NCI-H748 treated with DMSO at 0.1 percent for 48 hours (cell line): ENCODE measurements at regions not wholly inside any gene's neighbourhood (a gene's known extent, or its start where the extent isn't known, plus 50 kb on each side); places are given as distances from the start of the nearest gene placed in this dataset.
"Not testable (repeated sequence)": the region's sequence is repeated elsewhere in the genome, so short reads cannot be mapped to it uniquely, and the experiment has no call there.

Source experiments
- DNase-seq: peaks from one replicate; lab custom pipeline; 2025; lab: John Stamatoyannopoulos, UW

- DNase-seq = no peak
Observed at GRCh38 chr2:43146083-43146482, 80.3 kb downstream of the ZFP36L2 start.

- no peak for DNase-seq
Observed at GRCh38 chr2:43144263-43144662, 82.1 kb downstream of the ZFP36L2 start.

GRCh38 chr2:43143756-43144155 lies 82.7 kb downstream of the ZFP36L2 start:
- DNase-seq = no peak

DNA sequence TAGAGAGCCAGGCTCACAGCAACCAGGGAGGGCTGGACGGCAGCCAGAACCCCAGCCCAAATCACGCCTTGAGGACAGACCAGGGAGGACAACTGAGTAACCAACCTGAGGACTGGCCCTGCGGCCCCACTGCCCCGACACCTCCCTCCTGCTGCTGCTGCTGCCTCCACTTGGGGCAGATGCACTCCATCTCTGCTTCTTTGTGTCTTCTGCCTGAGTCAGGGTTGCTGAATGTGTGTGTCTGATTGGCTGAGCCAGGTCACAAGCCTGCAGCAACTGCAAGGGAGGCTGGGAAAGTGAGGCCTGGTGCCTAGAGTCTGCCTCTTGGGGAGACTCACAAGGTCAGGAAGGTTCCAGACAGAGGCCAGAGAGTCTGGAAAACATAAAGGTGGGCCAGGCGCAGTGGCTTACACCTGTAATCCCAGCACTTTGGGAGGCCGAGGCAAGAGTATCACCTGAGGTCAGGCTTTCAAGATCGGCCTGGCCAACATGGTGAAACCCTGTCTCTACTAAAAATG lies 83.4 kb downstream of the ZFP36L2 start:
- DNase-seq = no peak

GRCh38 chr2:43141636-43142151 lies 84.7 kb downstream of the ZFP36L2 start:
- DNase-seq = not testable (repeated sequence)

GRCh38 chr2:43139996-43140621 lies 86.3 kb downstream of the ZFP36L2 start:
- no peak for DNase-seq

- no peak for DNase-seq
Observed at GRCh38 chr2:43139501-43139900, 86.9 kb downstream of the ZFP36L2 start.

GRCh38 chr2:43138441-43138840 lies 88.0 kb downstream of the ZFP36L2 start:
- DNase-seq = no peak

GRCh38 chr2:43136876-43137275 lies 89.5 kb downstream of the ZFP36L2 start:
- no peak for DNase-seq

GRCh38 chr2:43136011-43136799 lies 90.2 kb downstream of the ZFP36L2 start:
- no peak for DNase-seq

- DNase-seq = no peak
Observed at GRCh38 chr2:43135583-43135982, 90.8 kb downstream of the ZFP36L2 start.

DNA sequence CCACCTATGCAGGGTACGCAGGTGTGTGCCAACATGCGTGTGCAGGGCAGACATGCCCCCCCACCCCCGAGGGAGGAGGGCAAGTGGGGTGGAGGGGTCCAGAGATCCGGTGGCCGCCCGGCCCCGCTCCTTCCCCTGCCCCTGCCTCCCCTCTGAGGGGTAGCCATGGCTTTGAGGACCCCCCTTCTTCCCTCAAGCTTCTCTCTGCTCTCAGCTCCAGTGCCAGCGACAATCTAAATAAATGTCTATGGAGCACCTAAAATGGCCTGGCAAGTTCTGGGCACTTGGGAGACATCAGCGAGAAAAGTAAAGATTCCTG lies 91.9 kb downstream of the ZFP36L2 start:
- DNase-seq = no peak

DNA sequence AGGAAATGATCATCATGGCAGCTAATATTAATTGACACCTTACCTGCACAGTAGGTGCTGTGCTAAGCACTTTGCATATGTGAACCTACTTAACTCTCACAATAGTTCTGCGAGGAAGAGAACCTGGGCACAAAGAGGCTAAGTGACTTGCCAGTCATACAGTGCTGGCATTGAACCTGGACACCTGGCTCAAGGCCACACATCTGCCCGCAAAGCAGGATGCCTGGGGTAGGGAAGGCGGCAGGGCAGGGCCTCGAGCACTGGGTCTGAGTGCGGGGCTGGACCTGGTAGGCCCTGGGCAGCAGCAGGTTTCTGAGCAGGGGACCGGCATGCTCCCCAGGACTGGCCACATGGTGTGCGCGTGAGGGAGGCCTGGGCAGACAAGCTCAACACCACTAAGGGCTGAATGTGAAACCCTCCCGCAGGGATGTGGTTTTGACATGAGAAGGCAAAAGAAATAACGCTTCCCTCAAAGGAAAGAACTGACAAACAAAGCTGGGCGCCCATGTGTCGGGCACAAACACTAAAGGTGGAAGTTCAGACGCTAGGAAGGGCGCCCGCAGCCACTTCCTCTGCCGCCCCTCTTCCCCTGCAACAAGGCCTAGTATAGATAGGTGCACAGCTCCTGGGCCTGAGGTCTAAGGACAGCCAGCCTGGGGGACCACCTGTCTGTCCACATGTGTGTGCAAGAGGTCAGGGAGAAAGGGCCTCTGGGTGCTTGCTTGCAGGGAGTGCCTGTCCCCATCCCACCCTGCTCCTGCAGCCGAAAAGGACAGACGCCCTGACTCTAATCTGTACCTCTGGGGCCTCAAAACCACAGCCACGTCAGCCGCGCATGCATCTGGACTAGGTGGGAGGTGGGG lies 92.5 kb downstream of the ZFP36L2 start:
- no peak for DNase-seq

- DNase-seq = no peak
Observed at GRCh38 chr2:43133336-43133707, 93.1 kb downstream of the ZFP36L2 start.

DNA sequence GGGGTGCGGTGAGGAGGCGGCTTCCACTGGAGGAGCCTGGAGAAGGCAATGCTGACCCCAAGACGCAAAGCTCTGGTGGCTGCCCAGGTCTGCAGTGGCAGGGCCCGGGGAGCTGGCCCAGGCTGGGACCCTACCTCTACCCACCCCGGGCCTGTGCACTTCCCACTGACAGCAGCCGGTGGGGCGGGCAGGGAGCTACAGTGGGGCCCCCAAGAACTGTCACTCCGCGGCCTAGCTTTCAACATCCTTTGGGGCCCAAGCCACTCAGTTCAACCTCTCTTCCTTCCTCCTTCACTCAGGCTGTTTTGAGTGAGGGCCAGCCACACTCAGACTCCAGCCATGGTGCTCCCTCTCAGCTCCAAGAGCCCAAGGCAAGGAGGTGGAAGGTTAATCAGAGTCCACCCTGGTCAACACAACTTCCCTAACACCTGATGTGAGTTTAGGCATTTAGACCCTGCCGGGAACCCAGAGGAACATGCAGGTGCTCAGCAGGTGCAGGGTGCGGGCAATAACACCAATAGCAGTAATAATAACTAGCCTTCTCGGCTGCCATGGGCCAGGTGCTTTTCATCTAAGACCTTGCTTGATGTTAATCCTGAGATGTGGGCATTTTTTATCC lies 93.6 kb downstream of the ZFP36L2 start:
- no peak for DNase-seq

DNA sequence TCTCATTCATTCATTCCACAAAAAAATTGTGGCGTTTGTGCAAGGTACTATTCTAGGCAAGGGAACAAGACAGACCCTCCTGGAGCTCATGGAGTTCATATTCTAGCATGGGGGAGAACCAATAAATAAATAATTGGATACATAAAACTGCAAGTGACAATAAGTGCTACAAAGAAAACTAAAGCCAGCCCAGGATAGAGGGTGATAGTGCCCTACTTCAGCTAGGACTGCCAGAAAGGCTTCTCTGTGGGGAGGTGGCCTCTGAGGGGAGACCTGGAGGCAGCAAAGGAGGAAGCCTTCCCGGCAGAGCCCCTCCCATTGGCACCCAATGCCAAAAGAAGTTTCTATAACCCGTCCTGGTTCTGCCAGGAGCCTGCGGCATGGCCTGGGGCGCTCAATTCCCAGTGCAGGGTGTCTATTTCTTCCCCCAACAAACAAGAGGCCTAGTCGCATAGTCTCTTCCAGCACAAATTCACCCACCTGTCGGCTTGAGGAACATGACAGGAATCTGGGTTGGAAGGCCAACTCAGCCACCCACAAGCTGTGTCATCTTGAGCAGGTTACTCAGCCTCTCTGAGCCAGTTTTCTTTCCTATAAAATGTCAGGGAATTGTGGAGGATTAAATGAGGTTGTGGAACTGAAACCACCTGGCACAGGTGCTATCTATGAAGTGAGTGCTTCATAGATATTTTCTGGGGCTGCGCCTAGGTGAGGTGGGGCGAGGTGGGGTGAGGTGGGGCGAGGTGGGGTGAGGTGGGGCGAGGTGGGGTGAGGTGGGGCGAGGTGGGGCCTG lies 94.3 kb downstream of the ZFP36L2 start:
- DNase-seq = no peak

- peak; percentile 0 for DNase-seq
Observed at GRCh38 chr2:43131051-43131889, 95.1 kb downstream of the ZFP36L2 start.

GRCh38 chr2:43130548-43130875 lies 95.9 kb downstream of the ZFP36L2 start:
- no peak for DNase-seq

GRCh38 chr2:43129676-43130547 lies 96.5 kb downstream of the ZFP36L2 start:
- DNase-seq = no peak
